ENCODE measurements at regions not wholly inside any gene's neighbourhood (a gene's known extent, or its start where the extent isn't known, plus 50 kb on each side); places are given as distances from the start of the nearest gene placed in this dataset.

GRCh38 chr7:17236171-17236570 is 62.3 kb upstream of the AHR start (continued):
- TF ChIP-seq CERS6 (CRISPR knock-in tag; IDR thresholded peaks at IDR 0.05) (no peak), NCOA2 (CRISPR knock-in tag; IDR thresholded peaks at IDR 0.05) (no peak)

- Histone ChIP-seq H3K9me3 (ENCODE audit: low read length) (no peaks in the 10 kb centered on the region), H3K27me3 (ENCODE audit: control insufficient read depth in 1 of 2, insufficient read depth in 2 of 2, low read length in 2 of 2) (peaks cover 0 to 8% of the 10 kb centered on the region in 2 experiments; a peak in 3 of 5 replicates), H3K36me3 (replicated peaks in 1 of 2; ENCODE audit: control insufficient read depth in 1 of 2, insufficient read depth in 2 of 2, low read length in 2 of 2) (no peaks in the 10 kb centered on the region), H3K4me1 (ENCODE audit: insufficient read depth, low read length) (peaks cover 22% of the 10 kb centered on the region), H3K4me3 (replicated peaks in 1 of 3; ENCODE audit: insufficient read depth in 1 of 3, low read depth in 2 of 3, low read length in 3 of 3) (no peak overlapping the region), H3K4me2 (ENCODE audit: low read depth, low read length) (no peak overlapping the region), H3K9ac (ENCODE audit: insufficient read depth, low read depth, low read length) (no peak overlapping the region), H3K27ac (ENCODE audit: extremely low read length, insufficient read depth, low read length) (no peak overlapping the region), H3K79me2 (ENCODE audit: insufficient read depth, low read length) (no peaks in the 10 kb centered on the region), H2AFZ (ENCODE audit: low read length) (no peak overlapping the region), H4K20me1 (ENCODE audit: insufficient read depth, low read length) (no peaks in the 10 kb centered on the region)
- 92% methylated on average over 1 of the region's 1 CpG for WGBS (ENCODE audit: low lambda C conversion rate)
- BruUV-seq (replicated peaks), result no TSS peak
- in situ Hi-C loops (cut with HindIII; ENCODE audit: extremely low pct_ligation_motif_present, low pct_unique_long_range_greater_than_20kb), result no loop called here
- POLR2A ChIA-PET, result no interaction called here
- ATAC-seq (no peak), FAIRE-seq (no peak), DNase-seq (ENCODE audit: low spot score) (no peak)
- intact Hi-C loops (cut with micrococcal nuclease; ENCODE audit: unreplicated experiment), result loop anchor here (5.0 to 10.0 kb wide), 2 partner anchors 66 to 252 kb away; no protein-coding TSS in a partner anchor
- CTCF ChIA-PET (ENCODE audit: low intra/inter-chr PET ratio, low total read pairs), result no interaction called here
- TF ChIP-seq, protein P1, sequence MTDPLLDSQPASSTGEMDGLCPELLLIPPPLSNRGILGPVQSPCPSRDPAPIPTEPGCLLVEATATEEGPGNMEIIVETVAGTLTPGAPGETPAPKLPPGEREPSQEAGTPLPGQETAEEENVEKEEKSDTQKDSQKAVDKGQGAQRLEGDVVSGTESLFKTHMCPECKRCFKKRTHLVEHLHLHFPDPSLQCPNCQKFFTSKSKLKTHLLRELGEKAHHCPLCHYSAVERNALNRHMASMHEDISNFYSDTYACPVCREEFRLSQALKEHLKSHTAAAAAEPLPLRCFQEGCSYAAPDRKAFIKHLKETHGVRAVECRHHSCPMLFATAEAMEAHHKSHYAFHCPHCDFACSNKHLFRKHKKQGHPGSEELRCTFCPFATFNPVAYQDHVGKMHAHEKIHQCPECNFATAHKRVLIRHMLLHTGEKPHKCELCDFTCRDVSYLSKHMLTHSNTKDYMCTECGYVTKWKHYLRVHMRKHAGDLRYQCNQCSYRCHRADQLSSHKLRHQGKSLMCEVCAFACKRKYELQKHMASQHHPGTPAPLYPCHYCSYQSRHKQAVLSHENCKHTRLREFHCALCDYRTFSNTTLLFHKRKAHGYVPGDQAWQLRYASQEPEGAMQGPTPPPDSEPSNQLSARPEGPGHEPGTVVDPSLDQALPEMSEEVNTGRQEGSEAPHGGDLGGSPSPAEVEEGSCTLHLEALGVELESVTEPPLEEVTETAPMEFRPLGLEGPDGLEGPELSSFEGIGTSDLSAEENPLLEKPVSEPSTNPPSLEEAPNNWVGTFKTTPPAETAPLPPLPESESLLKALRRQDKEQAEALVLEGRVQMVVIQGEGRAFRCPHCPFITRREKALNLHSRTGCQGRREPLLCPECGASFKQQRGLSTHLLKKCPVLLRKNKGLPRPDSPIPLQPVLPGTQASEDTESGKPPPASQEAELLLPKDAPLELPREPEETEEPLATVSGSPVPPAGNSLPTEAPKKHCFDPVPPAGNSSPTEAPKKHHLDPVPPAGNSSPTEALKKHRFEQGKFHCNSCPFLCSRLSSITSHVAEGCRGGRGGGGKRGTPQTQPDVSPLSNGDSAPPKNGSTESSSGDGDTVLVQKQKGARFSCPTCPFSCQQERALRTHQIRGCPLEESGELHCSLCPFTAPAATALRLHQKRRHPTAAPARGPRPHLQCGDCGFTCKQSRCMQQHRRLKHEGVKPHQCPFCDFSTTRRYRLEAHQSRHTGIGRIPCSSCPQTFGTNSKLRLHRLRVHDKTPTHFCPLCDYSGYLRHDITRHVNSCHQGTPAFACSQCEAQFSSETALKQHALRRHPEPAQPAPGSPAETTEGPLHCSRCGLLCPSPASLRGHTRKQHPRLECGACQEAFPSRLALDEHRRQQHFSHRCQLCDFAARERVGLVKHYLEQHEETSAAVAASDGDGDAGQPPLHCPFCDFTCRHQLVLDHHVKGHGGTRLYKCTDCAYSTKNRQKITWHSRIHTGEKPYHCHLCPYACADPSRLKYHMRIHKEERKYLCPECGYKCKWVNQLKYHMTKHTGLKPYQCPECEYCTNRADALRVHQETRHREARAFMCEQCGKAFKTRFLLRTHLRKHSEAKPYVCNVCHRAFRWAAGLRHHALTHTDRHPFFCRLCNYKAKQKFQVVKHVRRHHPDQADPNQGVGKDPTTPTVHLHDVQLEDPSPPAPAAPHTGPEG (CRISPR knock-in tag; IDR thresholded peaks at IDR 0.05), result no peak
- TF ChIP-seq ZSCAN31 (CRISPR knock-in tag; IDR thresholded peaks at IDR 0.05; ENCODE audit: low read depth), result no peak
- TF ChIP-seq, protein P2, sequence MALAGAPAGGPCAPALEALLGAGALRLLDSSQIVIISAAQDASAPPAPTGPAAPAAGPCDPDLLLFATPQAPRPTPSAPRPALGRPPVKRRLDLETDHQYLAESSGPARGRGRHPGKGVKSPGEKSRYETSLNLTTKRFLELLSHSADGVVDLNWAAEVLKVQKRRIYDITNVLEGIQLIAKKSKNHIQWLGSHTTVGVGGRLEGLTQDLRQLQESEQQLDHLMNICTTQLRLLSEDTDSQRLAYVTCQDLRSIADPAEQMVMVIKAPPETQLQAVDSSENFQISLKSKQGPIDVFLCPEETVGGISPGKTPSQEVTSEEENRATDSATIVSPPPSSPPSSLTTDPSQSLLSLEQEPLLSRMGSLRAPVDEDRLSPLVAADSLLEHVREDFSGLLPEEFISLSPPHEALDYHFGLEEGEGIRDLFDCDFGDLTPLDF (CRISPR knock-in tag; IDR thresholded peaks at IDR 0.05), result no peak
- TF ChIP-seq AGO1 (IDR thresholded peaks at IDR 0.05; ENCODE audit: low read depth, low read length, poor library complexity, severe bottlenecking), result no peak
Measured at GRCh38 chr7:17236603-17237002, 61.8 kb upstream of the AHR start.

All from HepG2 (cell line).